SK-N-SH (cell line): ENCODE measurements at regions not wholly inside any gene's neighbourhood (a gene's known extent, or its start where the extent isn't known, plus 50 kb on each side); places are given as distances from the start of the nearest gene placed in this dataset.

Experiments used
- POLR2AphosphoS5 ChIP-seq: IDR thresholded peaks from 2 replicates; pipeline ENCODE4 v1.6.1; 2012; ENCODE audit warnings: low read depth, low read length
- TEAD4 ChIP-seq: IDR thresholded peaks from 2 replicates; pipeline ENCODE4 v1.4.0; 2012; ENCODE audit warnings: mild to moderate bottlenecking, borderline replicate concordance; ENCODE audit not compliant: insufficient read depth
- TF ChIP-seq, protein P1 (sequence below): IDR thresholded peaks from 2 replicates; pipeline ENCODE4; 2012

- TF ChIP-seq, protein P1, sequence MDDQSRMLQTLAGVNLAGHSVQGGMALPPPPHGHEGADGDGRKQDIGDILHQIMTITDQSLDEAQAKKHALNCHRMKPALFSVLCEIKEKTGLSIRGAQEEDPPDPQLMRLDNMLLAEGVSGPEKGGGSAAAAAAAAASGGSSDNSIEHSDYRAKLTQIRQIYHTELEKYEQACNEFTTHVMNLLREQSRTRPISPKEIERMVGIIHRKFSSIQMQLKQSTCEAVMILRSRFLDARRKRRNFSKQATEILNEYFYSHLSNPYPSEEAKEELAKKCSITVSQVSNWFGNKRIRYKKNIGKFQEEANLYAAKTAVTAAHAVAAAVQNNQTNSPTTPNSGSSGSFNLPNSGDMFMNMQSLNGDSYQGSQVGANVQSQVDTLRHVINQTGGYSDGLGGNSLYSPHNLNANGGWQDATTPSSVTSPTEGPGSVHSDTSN: no peak
- TF ChIP-seq POLR2AphosphoS5 (no peak), TEAD4 (no peak)
Measured at GRCh38 chr14:87186737-87187136, 806.2 kb downstream of the GALC start.
